ENCODE measurements at regions not wholly inside any gene's neighbourhood (a gene's known extent, or its start where the extent isn't known, plus 50 kb on each side); places are given as distances from the start of the nearest gene placed in this dataset.
A peak's percentile ranks its signal among the peaks of the same experiment; 100 is the strongest.

GRCh38 chr2:226002438-226002837 lies 602.9 kb downstream of the NYAP2 start:
- peak; percentile 31 for DNase-seq

DNA sequence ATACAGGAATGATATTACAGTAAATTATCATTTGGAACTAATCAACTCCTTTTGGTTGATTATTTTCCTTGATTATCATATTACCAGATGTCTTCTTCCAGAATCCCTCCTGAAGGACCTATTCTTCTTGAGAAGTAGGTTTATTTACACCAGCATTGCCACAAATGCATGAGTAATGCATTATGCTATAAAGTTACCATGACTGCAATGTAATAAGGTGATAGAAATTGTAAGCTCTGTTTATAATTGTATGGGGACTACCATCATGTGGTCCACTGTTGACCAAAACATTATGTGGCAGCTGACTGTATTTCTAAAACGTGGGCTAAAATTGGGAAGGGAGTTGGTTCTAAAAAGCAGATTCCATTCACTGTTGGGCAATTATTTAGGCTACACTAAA lies 602.2 kb downstream of the NYAP2 start:
- DNase-seq: no peak

DNA sequence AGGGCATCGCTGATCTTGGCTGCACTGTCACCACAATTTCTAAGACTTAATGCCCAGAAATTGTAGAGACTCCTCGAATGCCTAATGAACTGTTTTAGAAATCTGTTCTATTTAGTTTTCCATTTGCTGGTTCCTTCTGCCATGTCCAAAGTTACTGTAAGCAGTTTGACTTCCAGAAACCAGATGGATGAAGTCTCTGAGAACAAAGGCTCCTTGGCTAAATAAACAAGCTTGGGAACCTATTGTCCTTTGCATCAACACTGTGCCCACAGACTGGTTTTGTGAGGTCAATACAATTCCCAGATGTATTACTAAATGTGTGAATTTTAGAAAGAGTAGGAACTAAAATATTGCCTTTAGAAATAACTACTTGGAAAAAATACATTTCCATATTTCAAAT lies 600.2 kb downstream of the NYAP2 start:
- no peak for DNase-seq

DNA sequence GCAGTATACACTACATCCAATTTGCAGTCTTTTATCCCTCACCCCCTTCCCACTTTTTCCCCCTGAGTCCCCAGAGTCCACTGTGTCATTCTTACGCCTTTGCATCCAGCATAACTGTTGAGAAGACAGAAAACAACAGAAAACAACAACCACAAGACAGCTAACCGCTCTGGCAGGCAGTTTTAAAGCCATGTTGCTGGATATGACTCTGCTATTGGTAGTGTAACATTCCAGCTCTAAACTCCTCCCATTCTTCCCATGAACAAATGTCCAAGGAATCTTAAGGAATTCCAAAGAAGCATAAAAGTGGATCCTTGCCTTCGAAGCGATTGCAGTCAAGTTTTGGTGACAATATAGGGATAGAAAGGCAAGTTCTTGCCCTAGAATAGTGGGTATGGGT lies 599.1 kb downstream of the NYAP2 start:
- no peak for DNase-seq

DNA sequence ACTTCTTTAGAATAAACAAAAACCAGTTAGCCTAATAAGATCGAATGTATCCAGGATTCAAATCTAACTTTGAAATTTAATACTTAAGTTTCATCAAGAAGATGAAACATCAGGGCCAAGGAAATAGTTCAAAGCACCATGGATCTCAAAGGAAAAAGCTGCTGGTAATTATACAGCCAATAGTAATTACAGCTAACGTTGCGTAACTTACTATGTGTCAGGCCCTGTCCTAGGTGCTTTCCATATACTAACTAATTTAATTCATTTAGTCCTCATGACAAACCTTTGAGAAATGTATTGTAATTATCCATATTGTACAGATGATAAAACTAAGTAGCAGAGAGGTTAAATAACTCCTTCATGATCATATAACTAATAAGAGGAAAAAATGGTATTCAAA lies 598.6 kb downstream of the NYAP2 start:
- DNase-seq: no peak

DNA sequence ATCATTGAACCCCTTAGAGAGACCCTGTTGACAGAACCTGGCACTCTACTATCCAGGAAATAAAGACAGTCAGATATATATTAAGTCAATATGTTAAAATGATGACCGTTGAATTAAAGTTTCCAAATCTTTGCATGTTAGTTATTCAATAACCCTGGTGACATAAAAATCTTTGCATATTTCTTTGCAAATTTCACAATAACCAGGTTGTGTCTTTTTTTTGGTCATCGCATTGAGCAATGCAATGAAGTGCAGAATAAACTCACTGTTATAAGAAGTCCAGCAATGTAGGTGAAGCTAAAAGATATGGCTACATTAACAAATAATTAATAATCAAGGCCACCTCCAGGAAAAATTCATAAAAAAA lies 596.9 kb downstream of the NYAP2 start:
- no peak for DNase-seq

DNA sequence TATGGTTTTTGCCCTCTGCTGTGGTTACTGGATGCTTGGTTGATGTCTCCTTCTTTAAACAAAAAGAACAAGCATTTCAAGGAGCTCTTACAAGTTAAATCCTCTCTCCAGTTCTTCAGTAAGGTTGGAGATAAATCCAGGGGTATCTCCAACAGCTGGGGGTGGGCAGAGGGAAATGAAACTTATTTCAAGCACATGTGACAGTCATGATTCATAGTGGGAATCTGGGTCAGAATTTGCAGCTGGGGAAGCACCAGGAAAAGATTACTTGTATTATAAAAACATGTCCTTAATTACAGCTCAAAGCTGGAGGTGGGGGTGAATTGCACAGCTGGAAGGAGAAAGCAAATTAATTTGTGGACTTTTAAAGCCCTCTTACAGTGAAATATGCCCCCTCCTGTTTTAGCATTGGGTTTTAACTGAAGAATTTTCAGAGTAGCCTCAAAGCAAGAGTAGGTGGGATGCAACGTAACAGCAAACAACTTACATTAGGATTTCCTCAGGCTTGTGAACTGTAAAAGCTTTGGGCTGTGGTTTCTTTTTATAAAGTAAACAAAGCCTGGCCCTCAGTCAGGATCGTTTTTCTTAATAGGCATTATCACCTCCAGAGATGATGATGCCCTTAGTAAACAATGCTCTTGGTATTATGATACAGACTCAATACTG lies 596.4 kb downstream of the NYAP2 start:
- DNase-seq: no peak

- no peak for DNase-seq
These were observed 595.4 kb downstream of the NYAP2 start for GRCh38 chr2:225994748-225995405.

- no peak for DNase-seq
These were observed 593.9 kb downstream of the NYAP2 start for GRCh38 chr2:225993430-225993829.

GRCh38 chr2:225989809-225990208 lies 590.3 kb downstream of the NYAP2 start:
- DNase-seq: no peak

- DNase-seq: no peak
These were observed 580.9 kb downstream of the NYAP2 start for GRCh38 chr2:225980372-225980771.

- no peak for DNase-seq
These were observed 571.9 kb downstream of the NYAP2 start for GRCh38 chr2:225971433-225971832.

- no peak for DNase-seq
These were observed 549.4 kb downstream of the NYAP2 start for GRCh38 chr2:225948903-225949302.

DNA sequence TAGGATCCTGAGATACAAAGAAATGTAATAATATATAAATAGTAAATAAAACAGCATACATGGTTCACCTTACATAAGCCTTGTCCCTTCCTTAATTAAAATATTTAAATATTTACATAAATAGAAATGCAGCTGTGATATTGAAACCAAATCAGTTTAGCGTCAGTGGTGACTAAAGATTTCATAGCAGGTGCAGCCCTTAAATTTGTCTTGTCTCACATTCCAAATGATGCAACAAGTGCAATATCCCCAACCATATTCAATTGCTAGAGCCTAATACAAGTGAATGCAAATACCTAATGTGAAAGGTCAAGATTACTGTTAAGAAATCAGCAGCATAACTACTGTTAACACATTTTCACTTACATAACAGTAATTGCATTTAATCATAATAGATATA lies 539.5 kb downstream of the NYAP2 start:
- no peak for DNase-seq

- no peak for DNase-seq
These were observed 538.2 kb downstream of the NYAP2 start for GRCh38 chr2:225937625-225938187.

DNA sequence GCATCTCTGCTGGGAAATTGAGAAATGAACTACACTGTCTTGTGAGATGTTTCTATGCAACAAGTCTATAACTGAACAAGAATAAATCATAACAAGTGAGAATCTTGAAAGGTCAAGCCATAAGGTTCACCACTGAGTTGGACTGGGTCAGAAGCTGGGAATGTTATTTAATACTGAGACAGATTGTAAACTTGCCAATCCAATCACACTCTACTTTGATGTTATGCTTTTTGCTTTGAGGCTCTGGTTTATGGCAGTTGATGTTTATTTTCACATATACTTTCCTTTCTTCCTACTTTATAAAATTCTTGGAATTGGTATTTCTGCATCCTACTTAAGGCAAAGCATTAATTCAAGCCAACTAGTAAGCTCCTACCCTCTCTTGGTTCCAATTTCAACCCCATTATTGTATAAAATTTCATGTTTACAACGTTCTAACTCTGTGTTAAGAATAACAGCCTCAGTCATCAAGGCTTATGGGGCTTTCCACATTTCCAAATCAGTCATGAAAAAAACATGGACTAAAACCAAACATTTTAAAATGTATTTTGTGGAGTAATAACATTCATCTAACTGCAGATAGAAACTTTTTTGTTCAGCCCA lies 533.4 kb downstream of the NYAP2 start:
- no peak for DNase-seq

- no peak for DNase-seq
These were observed 531.2 kb downstream of the NYAP2 start for GRCh38 chr2:225930687-225931086.

- no peak for DNase-seq
These were observed 521.2 kb downstream of the NYAP2 start for GRCh38 chr2:225920621-225921220.

GRCh38 chr2:225916692-225917091 lies 517.2 kb downstream of the NYAP2 start:
- DNase-seq: no peak

GRCh38 chr2:225911019-225911418 lies 511.5 kb downstream of the NYAP2 start:
- DNase-seq: no peak

DNA sequence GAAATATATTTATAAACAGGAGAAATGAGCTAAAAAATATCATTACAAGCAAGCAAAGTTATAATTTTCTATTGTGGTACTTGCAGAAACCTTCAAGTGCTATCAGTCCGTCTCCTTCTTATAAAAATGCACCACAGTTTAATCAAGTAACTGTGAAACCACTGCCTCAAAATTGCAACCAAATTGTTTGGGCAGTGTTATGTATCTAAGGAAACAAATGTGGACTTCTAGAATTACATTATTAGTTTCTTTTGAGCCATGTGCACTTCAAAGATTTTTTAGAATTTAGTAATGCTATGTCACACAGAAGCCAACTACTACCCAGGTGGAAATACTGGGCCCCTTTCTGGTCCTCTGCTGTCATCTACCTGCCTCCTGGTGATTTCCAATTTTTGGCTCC lies 495.6 kb downstream of the NYAP2 start:
- DNase-seq: no peak

DNA sequence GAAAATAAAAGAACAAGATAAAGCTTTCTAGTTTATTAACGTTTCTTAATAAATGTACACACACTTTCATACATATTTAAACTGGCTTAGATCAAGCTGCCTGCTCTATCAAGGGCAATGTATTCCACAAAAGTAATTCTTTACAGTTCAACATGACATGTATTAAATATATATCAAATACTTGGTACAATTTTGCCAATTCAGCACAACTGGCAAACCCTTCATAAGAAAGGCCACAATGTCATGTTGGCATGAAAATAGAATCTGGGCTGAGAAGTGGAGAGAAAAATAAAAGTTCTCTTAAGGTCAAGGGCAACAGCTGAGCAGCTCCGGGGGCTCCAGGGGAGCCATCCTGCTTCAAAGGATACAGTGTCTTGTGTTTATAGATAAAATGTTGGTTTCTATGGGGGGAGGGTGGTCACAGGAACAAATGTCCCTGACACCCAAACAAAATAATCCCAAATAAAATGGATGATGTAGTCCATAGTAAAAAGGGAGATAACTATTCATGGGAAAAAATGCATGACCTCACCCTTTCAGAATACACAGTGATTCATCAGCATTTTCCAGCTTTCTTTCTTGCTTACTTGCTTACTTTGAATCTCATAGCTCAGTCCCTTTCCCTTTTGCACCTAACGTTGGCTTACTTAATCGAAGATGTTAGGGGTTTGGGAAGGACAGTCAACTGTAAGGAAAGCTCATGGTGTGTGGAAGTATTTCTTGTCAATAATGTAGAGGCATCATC lies 494.9 kb downstream of the NYAP2 start:
- DNase-seq: no peak

GRCh38 chr2:225893151-225893550 lies 493.6 kb downstream of the NYAP2 start:
- no peak for DNase-seq
